ENCODE measurements at regions not wholly inside any gene's neighbourhood (a gene's known extent, or its start where the extent isn't known, plus 50 kb on each side); places are given as distances from the start of the nearest gene placed in this dataset.

GRCh38 chr14:21874946-21875345 is 201.3 kb upstream of the OR4E1 start:
- TF ChIP-seq EZH2phosphoT487 (IDR thresholded peaks at IDR 0.05; ENCODE audit: borderline replicate concordance): no peak
- TF ChIP-seq CTCF (conservative IDR thresholded peaks at IDR 0.05; ENCODE audit: low read length): no peak
- no peaks in the 10 kb centered on the region for H3K27me3 ChIP-seq (ENCODE audit: insufficient read depth, low read length, poor library complexity, severe bottlenecking)

GRCh38 chr14:21874167-21874566 is 200.5 kb upstream of the OR4E1 start:
- Histone ChIP-seq H3K9me3 (ENCODE audit: insufficient read depth, low read depth, low read length) (no peaks in the 10 kb centered on the region), H3K9me2 (replicated peaks; ENCODE audit: low read depth, low read length) (no peaks in the 10 kb centered on the region), H3K36me3 (ENCODE audit: insufficient read depth, low read length) (no peaks in the 10 kb centered on the region), H3F3A (ENCODE audit: low read depth) (peaks cover 6% of the 10 kb centered on the region), H2AFZ (ENCODE audit: low read length) (peak overlapping the region; percentile 25; the same call in 1 of the 2 replicates), H3K4me1 (ENCODE audit: insufficient read depth, low read length, poor library complexity, severe bottlenecking) (peaks cover 46% of the 10 kb centered on the region), H3K9ac (ENCODE audit: low read depth, low read length, poor library complexity, severe bottlenecking) (peak overlapping the region; percentile 78), H3K4me2 (ENCODE audit: low read depth, low read length, poor library complexity, severe bottlenecking) (peak overlapping the region; percentile 86), H3K79me2 (ENCODE audit: insufficient read depth, low read length) (no peaks in the 10 kb centered on the region), H4K20me1 (ENCODE audit: insufficient read depth, low read length, poor library complexity, severe bottlenecking) (no peaks in the 10 kb centered on the region), H3K4me3 (ENCODE audit: low read length, poor library complexity, severe bottlenecking) (peak overlapping the region; percentile 69), H3K27me3 (ENCODE audit: insufficient read depth, low read length, poor library complexity, severe bottlenecking) (no peaks in the 10 kb centered on the region)
- no peak for TF ChIP-seq CTCF (conservative IDR thresholded peaks at IDR 0.05; ENCODE audit: low read length)
- TF ChIP-seq EZH2phosphoT487 (IDR thresholded peaks at IDR 0.05; ENCODE audit: borderline replicate concordance): no peak

More at GRCh38 chr14:21874946-21875345, 201.3 kb upstream of the OR4E1 start:
- H3K79me2 ChIP-seq (ENCODE audit: insufficient read depth, low read length): no peaks in the 10 kb centered on the region
- peak overlapping the region; percentile 86 for H3K4me2 ChIP-seq (ENCODE audit: low read depth, low read length, poor library complexity, severe bottlenecking)
- peaks cover 46% of the 10 kb centered on the region for H3K4me1 ChIP-seq (ENCODE audit: insufficient read depth, low read length, poor library complexity, severe bottlenecking)
- H3F3A ChIP-seq (ENCODE audit: low read depth): peaks cover 6% of the 10 kb centered on the region
- H3K4me3 ChIP-seq (ENCODE audit: low read length, poor library complexity, severe bottlenecking): peak overlapping the region; percentile 69
- H3K9me2 ChIP-seq (replicated peaks; ENCODE audit: low read depth, low read length): no peaks in the 10 kb centered on the region
- no peaks in the 10 kb centered on the region for H4K20me1 ChIP-seq (ENCODE audit: insufficient read depth, low read length, poor library complexity, severe bottlenecking)
- peak overlapping the region; percentile 78 for H3K9ac ChIP-seq (ENCODE audit: low read depth, low read length, poor library complexity, severe bottlenecking)
- no peak overlapping the region for H2AFZ ChIP-seq (ENCODE audit: low read length)
- no peaks in the 10 kb centered on the region for H3K36me3 ChIP-seq (ENCODE audit: insufficient read depth, low read length)
- H3K9me3 ChIP-seq (ENCODE audit: insufficient read depth, low read depth, low read length): no peaks in the 10 kb centered on the region

- TF ChIP-seq CTCF (conservative IDR thresholded peaks at IDR 0.05; ENCODE audit: low read length) (peak; percentile 96), EZH2phosphoT487 (IDR thresholded peaks at IDR 0.05; ENCODE audit: borderline replicate concordance) (no peak)
- H3K79me2 ChIP-seq (ENCODE audit: insufficient read depth, low read length): no peaks in the 10 kb centered on the region
- no peaks in the 10 kb centered on the region for H3K9me3 ChIP-seq (ENCODE audit: insufficient read depth, low read depth, low read length)
- H3K9ac ChIP-seq (ENCODE audit: low read depth, low read length, poor library complexity, severe bottlenecking): no peak overlapping the region
- H3K9me2 ChIP-seq (replicated peaks; ENCODE audit: low read depth, low read length): no peaks in the 10 kb centered on the region
- H4K20me1 ChIP-seq (ENCODE audit: insufficient read depth, low read length, poor library complexity, severe bottlenecking): no peaks in the 10 kb centered on the region
- no peak overlapping the region for H3K4me3 ChIP-seq (ENCODE audit: low read length, poor library complexity, severe bottlenecking)
- no peaks in the 10 kb centered on the region for H3K36me3 ChIP-seq (ENCODE audit: insufficient read depth, low read length)
- H3K27me3 ChIP-seq (ENCODE audit: insufficient read depth, low read length, poor library complexity, severe bottlenecking): no peaks in the 10 kb centered on the region
- H3K4me1 ChIP-seq (ENCODE audit: insufficient read depth, low read length, poor library complexity, severe bottlenecking): peaks cover 14% of the 10 kb centered on the region
- no peak overlapping the region for H3K4me2 ChIP-seq (ENCODE audit: low read depth, low read length, poor library complexity, severe bottlenecking)
- peak overlapping the region; percentile 32; the same call in 1 of the 2 replicates for H2AFZ ChIP-seq (ENCODE audit: low read length)
- no peaks in the 10 kb centered on the region for H3F3A ChIP-seq (ENCODE audit: low read depth)
Measured at GRCh38 chr14:21868442-21869046, 194.9 kb upstream of the OR4E1 start.

Measured in Loucy (cell line).